Left ventricle myocardium superior (tissue), 1 donor: ENCODE measurements at regions not wholly inside any gene's neighbourhood (a gene's known extent, or its start where the extent isn't known, plus 50 kb on each side); places are given as distances from the start of the nearest gene placed in this dataset.

Experiments
- ATAC-seq: fragments of 200-7000 bp; cut with Tn5 transposase; one replicate; pipeline ENCODE4 v1.9.1; 2020; ENCODE audit warnings: mild to moderate bottlenecking, moderate library complexity
- DNase-seq: peaks from one replicate; pipeline ENCODE4 v3.0.0-alpha.2; 2020
- intact Hi-C: fragments of 100-400 bp; cut with micrococcal nuclease; formaldehyde crosslinking; loops from one replicate; pipeline ENCODE4 v1.11.0; 2022
- donor health status: DM: no; HTN: yes; CAD: no; lungs with severe emphysema.

- ATAC-seq: no peak
- intact Hi-C loops: no loop called here
- DNase-seq: no peak
These were observed 677.2 kb downstream of the CCDC85A start for GRCh38 chr2:56860991-56861390.

- DNase-seq (no peak), ATAC-seq (no peak)
- intact Hi-C loops: no loop called here
These were observed 687.9 kb downstream of the CCDC85A start for GRCh38 chr2:56871644-56872043.

GRCh38 chr2:56874717-56875116, 690.9 kb downstream of the CCDC85A start:
- intact Hi-C loops: no loop called here
- ATAC-seq (no peak), DNase-seq (no peak)

GRCh38 chr2:56889738-56890137, 705.9 kb downstream of the CCDC85A start:
- no peak for ATAC-seq
- intact Hi-C loops: no loop called here
- no peak for DNase-seq

- no peak for DNase-seq
- ATAC-seq: no peak
- intact Hi-C loops: no loop called here
These were observed 708.6 kb downstream of the CCDC85A start for GRCh38 chr2:56892382-56892781.

GRCh38 chr2:56898986-56899385, 715.2 kb downstream of the CCDC85A start:
- no peak for DNase-seq
- intact Hi-C loops: no loop called here
- no peak for ATAC-seq

GRCh38 chr2:56912490-56912889, 728.7 kb downstream of the CCDC85A start:
- intact Hi-C loops: no loop called here
- no peak for ATAC-seq
- DNase-seq: no peak

- DNase-seq: no peak
- intact Hi-C loops: no loop called here
- no peak for ATAC-seq
These were observed 735.0 kb downstream of the CCDC85A start for GRCh38 chr2:56918790-56919189.

- intact Hi-C loops: no loop called here
- no peak for ATAC-seq
- DNase-seq: no peak
These were observed 750.2 kb downstream of the CCDC85A start for GRCh38 chr2:56933976-56934375.

- ATAC-seq: no peak
- intact Hi-C loops: no loop called here
- DNase-seq: no peak
These were observed 751.1 kb downstream of the CCDC85A start for GRCh38 chr2:56934866-56935265.

GRCh38 chr2:56940054-56940453, 756.3 kb downstream of the CCDC85A start:
- DNase-seq: no peak
- intact Hi-C loops: no loop called here

GRCh38 chr2:56952871-56953270, 769.1 kb downstream of the CCDC85A start:
- DNase-seq: no peak
- ATAC-seq: no peak
- intact Hi-C loops: no loop called here

More at GRCh38 chr2:56940054-56940453, 756.3 kb downstream of the CCDC85A start:
- no peak for ATAC-seq

GRCh38 chr2:56960581-56960980, 776.8 kb downstream of the CCDC85A start:
- intact Hi-C loops: no loop called here
- DNase-seq (no peak), ATAC-seq (no peak)

GRCh38 chr2:56962673-56963072, 778.9 kb downstream of the CCDC85A start:
- intact Hi-C loops: no loop called here
- DNase-seq: no peak
- ATAC-seq: no peak

GRCh38 chr2:56969513-56969912, 785.7 kb downstream of the CCDC85A start:
- intact Hi-C loops: no loop called here
- no peak for DNase-seq
- ATAC-seq: no peak

GRCh38 chr2:56971383-56971974, 787.7 kb downstream of the CCDC85A start:
- intact Hi-C loops: no loop called here
- DNase-seq: no peak
- no peak for ATAC-seq

GRCh38 chr2:56981554-56981953, 797.8 kb downstream of the CCDC85A start:
- DNase-seq: no peak
- intact Hi-C loops: no loop called here
- no peak for ATAC-seq

- intact Hi-C loops: no loop called here
- no peak for ATAC-seq
- no peak for DNase-seq
These were observed 801.8 kb downstream of the CCDC85A start for GRCh38 chr2:56985609-56986008.

GRCh38 chr2:57022496-57022895, 838.7 kb downstream of the CCDC85A start:
- ATAC-seq (no peak), DNase-seq (no peak)
- intact Hi-C loops: no loop called here

GRCh38 chr2:57044931-57045635, 861.3 kb downstream of the CCDC85A start:
- ATAC-seq (no peak), DNase-seq (no peak)
- intact Hi-C loops: no loop called here

GRCh38 chr2:57049273-57049672, 865.5 kb downstream of the CCDC85A start:
- intact Hi-C loops: no loop called here
- ATAC-seq: no peak

More at GRCh38 chr2:57049273-57049672, 865.5 kb downstream of the CCDC85A start:
- DNase-seq: no peak
